ENCODE measurements at regions not wholly inside any gene's neighbourhood (a gene's known extent, or its start where the extent isn't known, plus 50 kb on each side); places are given as distances from the start of the nearest gene placed in this dataset.

- Mint-ChIP-seq H3K4me1 (peaks cover under 1% of the 10 kb centered on the region), H3K27ac (no peak overlapping the region), H3K36me3 (no peaks in the 10 kb centered on the region), H3K4me3 (no peak overlapping the region), H3K9me3 (peaks cover 0 to 2% (median 0%) of the 10 kb centered on the region in 7 donors), H3K27me3 (ENCODE audit: low read depth in 3 of 3) (peaks cover 3 to 5% (median 4%) of the 10 kb centered on the region in 3 donors)
- Histone ChIP-seq H3K27me3 (ENCODE audit: control insufficient read depth in 2 of 2, insufficient read depth in 2 of 2, low read length in 2 of 2) (no peaks in the 10 kb centered on the region), H3K4me2 (replicated peaks; ENCODE audit: extremely low read depth, low read length, poor library complexity, severe bottlenecking) (no peak overlapping the region), H3K4me1 (ENCODE audit: control insufficient read depth in 1 of 2, insufficient read depth in 2 of 2, low read length in 2 of 2) (no peaks in the 10 kb centered on the region), H3K79me2 (ENCODE audit: insufficient read depth, low read length) (no peaks in the 10 kb centered on the region), H3K9ac (ENCODE audit: insufficient read depth, low read length, poor library complexity, severe bottlenecking) (no peak overlapping the region), H3K9me3 (replicated peaks in 1 of 2; ENCODE audit: control insufficient read depth in 1 of 2, insufficient read depth in 1 of 2, low read length in 2 of 2) (no peaks in the 10 kb centered on the region), H4K20me1 (ENCODE audit: insufficient read depth, low read length) (no peaks in the 10 kb centered on the region), H2AFZ (ENCODE audit: insufficient read depth, low read depth, low read length, poor library complexity, severe bottlenecking) (no peak overlapping the region), H3K36me3 (replicated peaks in 1 of 2; ENCODE audit: control insufficient read depth in 1 of 2, insufficient read depth in 2 of 2, low read length in 2 of 2) (no peaks in the 10 kb centered on the region), H3K27ac (ENCODE audit: low read depth in 1 of 2, low read length in 2 of 2) (no peak overlapping the region), H3K4me3 (replicated peaks in 1 of 3; ENCODE audit: low read depth in 2 of 3, low read length in 3 of 3) (no peak overlapping the region)
- 100% methylated on average over 1 of the region's 2 CpGs for WGBS (ENCODE audit: insufficient coverage)
- intact Hi-C loops (cut with micrococcal nuclease) = no loop called here
- DNase-seq = no peak
- TF ChIP-seq CTCF (IDR thresholded peaks at IDR 0.05) = no peak
Measured at GRCh38 chr17:77003699-77004098, 135.5 kb downstream of the MGAT5B start.

- Histone ChIP-seq H3K4me1 (ENCODE audit: control insufficient read depth in 1 of 2, insufficient read depth in 2 of 2, low read length in 2 of 2) (no peaks in the 10 kb centered on the region), H3K9ac (ENCODE audit: insufficient read depth, low read length, poor library complexity, severe bottlenecking) (no peak overlapping the region), H3K79me2 (ENCODE audit: insufficient read depth, low read length) (no peaks in the 10 kb centered on the region), H3K27ac (ENCODE audit: low read depth in 1 of 2, low read length in 2 of 2) (no peak overlapping the region), H3K4me2 (replicated peaks; ENCODE audit: extremely low read depth, low read length, poor library complexity, severe bottlenecking) (no peak overlapping the region), H2AFZ (ENCODE audit: insufficient read depth, low read depth, low read length, poor library complexity, severe bottlenecking) (no peak overlapping the region), H3K4me3 (replicated peaks in 1 of 3; ENCODE audit: low read depth in 2 of 3, low read length in 3 of 3) (no peak overlapping the region), H3K36me3 (replicated peaks in 1 of 2; ENCODE audit: control insufficient read depth in 1 of 2, insufficient read depth in 2 of 2, low read length in 2 of 2) (no peaks in the 10 kb centered on the region), H4K20me1 (ENCODE audit: insufficient read depth, low read length) (no peaks in the 10 kb centered on the region), H3K9me3 (replicated peaks in 1 of 2; ENCODE audit: control insufficient read depth in 1 of 2, insufficient read depth in 1 of 2, low read length in 2 of 2) (peaks cover 0 to 3% of the 10 kb centered on the region in 2 donors), H3K27me3 (ENCODE audit: control insufficient read depth in 2 of 2, insufficient read depth in 2 of 2, low read length in 2 of 2) (no peaks in the 10 kb centered on the region)
- Mint-ChIP-seq H3K27me3 (ENCODE audit: low read depth in 3 of 3) (peaks cover 3 to 7% (median 3%) of the 10 kb centered on the region in 3 donors), H3K4me3 (no peak overlapping the region), H3K36me3 (no peaks in the 10 kb centered on the region), H3K27ac (no peak overlapping the region), H3K9me3 (peaks cover 3 to 18% (median 11%) of the 10 kb centered on the region in 7 donors), H3K4me1 (no peaks in the 10 kb centered on the region)
- TF ChIP-seq CTCF (IDR thresholded peaks at IDR 0.05) = no peak
- intact Hi-C loops (cut with micrococcal nuclease) = no loop called here
- 84% methylated on average over 18 of the region's 20 CpGs for WGBS (ENCODE audit: insufficient coverage)
- DNase-seq = no peak
Measured at GRCh38 chr17:77006971-77007649, 133.7 kb upstream of the SEC14L1 start.

All from CD14-positive monocyte (primary cell).